Fibroblast of lung (primary cell): ENCODE measurements at regions not wholly inside any gene's neighbourhood (a gene's known extent, or its start where the extent isn't known, plus 50 kb on each side); places are given as distances from the start of the nearest gene placed in this dataset.

ENCODE experiments used
- DNase-seq, 2 donors: peaks; one replicate each; pipeline versions ENCODE4 v3.0.0 to v3.0.0-alpha.2; 2010; ENCODE audit warnings: low read depth in 2 of 2
- H2AFZ ChIP-seq: 2 replicates; pipeline ENCODE4 v1.5.1; 2012; ENCODE audit warnings: low read length, control low read depth, inconsistent platforms
- H3K27ac ChIP-seq: 2 replicates; pipeline ENCODE4 v1.5.1; 2011; ENCODE audit warnings: low read length, control low read depth; ENCODE audit not compliant: insufficient read depth
- H3K27me3 ChIP-seq: 2 replicates; pipeline ENCODE4 v1.5.1; 2011; ENCODE audit warnings: mild to moderate bottlenecking, low read length; ENCODE audit not compliant: control insufficient read depth, insufficient read depth
- H3K36me3 ChIP-seq: 2 replicates; pipeline ENCODE4 v1.5.1; 2011; ENCODE audit warnings: low read length; ENCODE audit not compliant: control insufficient read depth, insufficient read depth
- H3K4me1 ChIP-seq: 2 replicates; pipeline ENCODE4 v1.5.1; 2011; ENCODE audit warnings: low read length; ENCODE audit not compliant: control insufficient read depth, insufficient read depth; ENCODE audit errors: extremely low read depth
- H3K4me2 ChIP-seq: 2 replicates; pipeline ENCODE4 v1.5.1; 2011; ENCODE audit warnings: low read length, control low read depth; ENCODE audit not compliant: insufficient read depth; ENCODE audit errors: extremely low read depth
- H3K4me3 ChIP-seq, 4 experiments: fragments of 200-600 bp in 1 of 4; sonication (generic) in 1 of 4; replicated peaks in 1 of 4; 2 replicates each; pipeline ENCODE4 v1.5.1; 2011 to 2016; ENCODE audit warnings: low read length in 4 of 4, low read depth in 3 of 4, mild to moderate bottlenecking in 3 of 4, control low read depth in 2 of 4, inconsistent platforms in 1 of 4, mixed read lengths in 1 of 4; ENCODE audit not compliant: insufficient read depth in 1 of 4; ENCODE audit errors: control extremely low read depth in 1 of 4
- H3K79me2 ChIP-seq: 2 replicates; pipeline ENCODE4 v1.5.1; 2012; ENCODE audit warnings: mild to moderate bottlenecking, low read length, inconsistent platforms; ENCODE audit not compliant: control insufficient read depth, insufficient read depth
- H3K9ac ChIP-seq: 2 replicates; pipeline ENCODE4 v1.5.1; 2011; ENCODE audit warnings: mild to moderate bottlenecking, low read length, control low read depth; ENCODE audit not compliant: insufficient read depth
- H3K9me3 ChIP-seq: 2 replicates; pipeline ENCODE4 v1.5.1; 2012; ENCODE audit warnings: low read depth, low read length; ENCODE audit not compliant: control insufficient read depth, insufficient read depth
- H4K20me1 ChIP-seq: 2 replicates; pipeline ENCODE4 v1.5.1; 2011; ENCODE audit warnings: low read length; ENCODE audit not compliant: control insufficient read depth, insufficient read depth; ENCODE audit errors: extremely low read depth
- CTCF ChIP-seq, 2 donors: IDR thresholded peaks in 1 of 2; conservative IDR thresholded peaks in 1 of 2; 1 replicate in 1 of 2; 2 replicates in 1 of 2; pipeline ENCODE4 v1.5.1; 2011 to 2012; ENCODE audit warnings: low read length in 2 of 2, control low read depth in 1 of 2, inconsistent platforms in 1 of 2, low read depth in 1 of 2, mild to moderate bottlenecking in 1 of 2
- EZH2 ChIP-seq: IDR thresholded peaks from 2 replicates; pipeline ENCODE4 v1.5.1; 2012; ENCODE audit warnings: low read length, control low read depth, mild to moderate bottlenecking; ENCODE audit errors: missing control alignments

GRCh38 chr10:8334631-8335030, 280.1 kb downstream of the GATA3 start:
- Histone ChIP-seq H3K4me3 (no peak overlapping the region), H3K4me1 (no peaks in the 10 kb centered on the region), H3K4me2 (no peak overlapping the region), H4K20me1 (no peaks in the 10 kb centered on the region), H2AFZ (no peak overlapping the region), H3K9me3 (no peaks in the 10 kb centered on the region), H3K27me3 (no peaks in the 10 kb centered on the region), H3K36me3 (no peaks in the 10 kb centered on the region), H3K9ac (no peak overlapping the region), H3K79me2 (no peaks in the 10 kb centered on the region), H3K27ac (no peak overlapping the region)
- no peak for TF ChIP-seq EZH2
- no peak for TF ChIP-seq CTCF (conservative IDR thresholded peaks at IDR 0.05 in 1 of 2, IDR thresholded peaks at IDR 0.05 in 1 of 2; ENCODE audit: low read depth in 1 of 2, low read length in 2 of 2)
- DNase-seq: no peak

GRCh38 chr10:8336629-8337331, 282.3 kb downstream of the GATA3 start:
- Histone ChIP-seq H3K4me3 (no peak overlapping the region), H3K36me3 (no peaks in the 10 kb centered on the region), H3K4me2 (no peak overlapping the region), H3K4me1 (no peaks in the 10 kb centered on the region), H3K9ac (no peak overlapping the region), H3K27me3 (no peaks in the 10 kb centered on the region), H3K27ac (no peak overlapping the region), H3K79me2 (no peaks in the 10 kb centered on the region), H2AFZ (no peak overlapping the region), H3K9me3 (no peaks in the 10 kb centered on the region), H4K20me1 (no peaks in the 10 kb centered on the region)
- DNase-seq: no peak
- no peak for TF ChIP-seq EZH2
- no peak for TF ChIP-seq CTCF (conservative IDR thresholded peaks at IDR 0.05 in 1 of 2, IDR thresholded peaks at IDR 0.05 in 1 of 2; ENCODE audit: low read depth in 1 of 2, low read length in 2 of 2)

- Histone ChIP-seq H2AFZ (no peak overlapping the region), H3K27ac (no peak overlapping the region), H3K9me3 (no peaks in the 10 kb centered on the region), H3K4me1 (no peaks in the 10 kb centered on the region), H3K4me3 (no peak overlapping the region), H4K20me1 (no peaks in the 10 kb centered on the region), H3K9ac (no peak overlapping the region), H3K4me2 (no peak overlapping the region), H3K36me3 (no peaks in the 10 kb centered on the region), H3K27me3 (no peaks in the 10 kb centered on the region), H3K79me2 (no peaks in the 10 kb centered on the region)
- DNase-seq: no peak
- TF ChIP-seq CTCF (conservative IDR thresholded peaks at IDR 0.05 in 1 of 2, IDR thresholded peaks at IDR 0.05 in 1 of 2; ENCODE audit: low read depth in 1 of 2, low read length in 2 of 2) (no peak), EZH2 (no peak)
Measured at GRCh38 chr10:8337332-8337651, 282.8 kb downstream of the GATA3 start.
